ENCODE measurements at regions not wholly inside any gene's neighbourhood (a gene's known extent, or its start where the extent isn't known, plus 50 kb on each side); places are given as distances from the start of the nearest gene placed in this dataset.

- TF ChIP-seq CTCF (optimal IDR thresholded peaks at IDR 0.05 in 1 of 3, IDR thresholded peaks at IDR 0.05 in 1 of 3, conservative IDR thresholded peaks at IDR 0.05 in 1 of 3; ENCODE audit: extremely low read depth in 1 of 3, insufficient read depth in 2 of 3, low read length in 3 of 3): no peak
- TF ChIP-seq EZH2 (IDR thresholded peaks at IDR 0.05; ENCODE audit: low read length): no peak
Observed at GRCh38 chr10:121422096-121422495, 176.1 kb downstream of the FGFR2 start.
